HG03159 (cell line): ENCODE measurements at regions not wholly inside any gene's neighbourhood (a gene's known extent, or its start where the extent isn't known, plus 50 kb on each side); places are given as distances from the start of the nearest gene placed in this dataset.
"Not testable (repeated sequence)": the region's sequence is repeated elsewhere in the genome, so short reads cannot be mapped to it uniquely, and the experiment has no call there.

ENCODE experiments used
- ATAC-seq: cut with Tn5 transposase; IDR thresholded peaks from one replicate; pipeline ENCODE4 v1.9.1; 2021; ENCODE audit warnings: mild to moderate bottlenecking, moderate library complexity; ENCODE audit not compliant: unreplicated experiment

- ATAC-seq = not testable (repeated sequence)
Measured at GRCh38 chrX:23458957-23459356, 124.3 kb downstream of the PTCHD1 start.

GRCh38 chrX:23465105-23465791, 130.6 kb downstream of the PTCHD1 start:
- ATAC-seq = no peak

- ATAC-seq = no peak
Measured at GRCh38 chrX:23465985-23466384, 131.3 kb downstream of the PTCHD1 start.

GRCh38 chrX:23478056-23478455, 143.4 kb downstream of the PTCHD1 start:
- no peak for ATAC-seq

GRCh38 chrX:23478561-23478960, 143.9 kb downstream of the PTCHD1 start:
- ATAC-seq = no peak

GRCh38 chrX:23482561-23482960, 147.9 kb downstream of the PTCHD1 start:
- ATAC-seq = no peak

GRCh38 chrX:23483396-23483795, 148.7 kb downstream of the PTCHD1 start:
- no peak for ATAC-seq

GRCh38 chrX:23493941-23494374, 159.3 kb downstream of the PTCHD1 start:
- ATAC-seq = peak; percentile 67

GRCh38 chrX:23494741-23495140, 160.1 kb downstream of the PTCHD1 start:
- no peak for ATAC-seq

GRCh38 chrX:23497919-23498318, 163.3 kb downstream of the PTCHD1 start:
- peak; percentile 37 for ATAC-seq

- no peak for ATAC-seq
Measured at GRCh38 chrX:23501974-23502373, 165.3 kb upstream of the PRDX4 start.

- ATAC-seq = no peak
Measured at GRCh38 chrX:23503835-23504539, 163.3 kb upstream of the PRDX4 start.

- no peak for ATAC-seq
Measured at GRCh38 chrX:23504540-23504884, 162.8 kb upstream of the PRDX4 start.

GRCh38 chrX:23504895-23505294, 162.4 kb upstream of the PRDX4 start:
- no peak for ATAC-seq

- ATAC-seq = no peak
Measured at GRCh38 chrX:23505531-23506303, 161.6 kb upstream of the PRDX4 start.

- no peak for ATAC-seq
Measured at GRCh38 chrX:23509256-23509655, 158.0 kb upstream of the PRDX4 start.

GRCh38 chrX:23511793-23512192, 155.5 kb upstream of the PRDX4 start:
- no peak for ATAC-seq

GRCh38 chrX:23513121-23513520, 154.2 kb upstream of the PRDX4 start:
- ATAC-seq = no peak

GRCh38 chrX:23514082-23514481, 153.2 kb upstream of the PRDX4 start:
- no peak for ATAC-seq

- no peak for ATAC-seq
Measured at GRCh38 chrX:23515028-23515427, 152.3 kb upstream of the PRDX4 start.

GRCh38 chrX:23523026-23523657, 144.2 kb upstream of the PRDX4 start:
- not testable (repeated sequence) for ATAC-seq
